Amniotic epithelial cell (primary cell): ENCODE measurements at regions not wholly inside any gene's neighbourhood (a gene's known extent, or its start where the extent isn't known, plus 50 kb on each side); places are given as distances from the start of the nearest gene placed in this dataset.

Experiments
- DNase-seq: peaks from one replicate; pipeline ENCODE4 v3.0.0-alpha.2; 2010; ENCODE audit warnings: low read depth

DNA sequence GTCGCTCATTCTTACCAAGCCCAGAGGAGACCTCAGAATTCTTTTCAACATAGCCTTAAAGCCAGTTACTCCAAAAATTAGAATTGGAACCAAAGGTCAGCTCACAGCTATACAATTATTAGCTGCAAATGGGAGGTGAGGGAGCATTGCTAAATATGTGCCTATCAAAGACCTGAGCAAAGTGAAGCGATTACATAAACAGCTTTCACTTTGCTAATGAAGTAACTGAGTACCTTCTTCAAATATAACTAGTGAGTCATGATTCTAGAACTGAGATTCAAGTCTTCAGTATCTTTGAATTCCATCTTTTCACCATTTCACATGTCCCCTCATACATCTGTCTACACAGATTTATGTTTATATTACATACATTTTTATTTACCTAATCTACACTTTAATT, 122.6 kb downstream of the P2RY1 start:
- DNase-seq: no peak

GRCh38 chr3:152959307-152959706, 124.4 kb downstream of the P2RY1 start:
- no peak for DNase-seq

- DNase-seq: peak; percentile 12
Observed at GRCh38 chr3:152960684-152961083, 125.8 kb downstream of the P2RY1 start.

GRCh38 chr3:152961323-152961722, 126.4 kb downstream of the P2RY1 start:
- DNase-seq: no peak

GRCh38 chr3:152964911-152965609, 130.1 kb downstream of the P2RY1 start:
- DNase-seq: no peak

- peak; percentile 5 for DNase-seq
Observed at GRCh38 chr3:152968388-152969024, 133.6 kb downstream of the P2RY1 start.

DNA sequence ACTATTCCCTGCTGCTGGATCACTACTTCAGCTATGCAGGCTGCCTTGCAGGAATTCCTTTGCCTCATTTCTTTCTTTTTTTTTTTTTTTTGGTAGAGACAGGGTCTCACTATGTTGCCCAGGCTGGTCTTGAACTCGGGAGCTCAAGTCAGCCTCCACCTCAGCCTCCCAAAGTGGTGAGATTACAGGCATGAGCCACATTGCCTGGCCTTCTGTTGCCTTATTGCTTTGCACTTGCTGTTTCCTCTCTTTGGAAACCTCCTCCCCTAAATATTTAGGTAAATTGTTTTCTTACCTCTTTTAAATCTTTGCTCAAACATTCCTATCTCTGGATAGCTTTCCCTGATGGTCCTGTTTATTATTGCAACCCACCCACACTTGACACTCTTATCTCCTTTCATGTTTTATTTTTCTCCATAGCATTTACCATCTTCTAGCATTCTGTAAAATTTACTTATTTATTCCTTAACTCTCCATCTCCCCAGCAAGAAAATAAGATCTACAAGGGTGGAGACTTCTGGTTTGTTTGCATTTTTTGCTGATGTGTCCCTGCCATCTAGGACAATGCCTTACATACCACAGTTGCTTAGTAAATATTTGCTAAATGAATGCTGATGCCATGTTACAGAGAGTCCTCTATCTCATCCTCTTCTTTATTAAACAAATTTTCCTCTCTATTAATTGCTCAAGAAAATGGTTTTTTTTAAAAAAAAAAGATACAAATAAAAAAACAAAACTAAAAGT, 134.8 kb downstream of the P2RY1 start:
- peak; percentile 32 for DNase-seq

DNA sequence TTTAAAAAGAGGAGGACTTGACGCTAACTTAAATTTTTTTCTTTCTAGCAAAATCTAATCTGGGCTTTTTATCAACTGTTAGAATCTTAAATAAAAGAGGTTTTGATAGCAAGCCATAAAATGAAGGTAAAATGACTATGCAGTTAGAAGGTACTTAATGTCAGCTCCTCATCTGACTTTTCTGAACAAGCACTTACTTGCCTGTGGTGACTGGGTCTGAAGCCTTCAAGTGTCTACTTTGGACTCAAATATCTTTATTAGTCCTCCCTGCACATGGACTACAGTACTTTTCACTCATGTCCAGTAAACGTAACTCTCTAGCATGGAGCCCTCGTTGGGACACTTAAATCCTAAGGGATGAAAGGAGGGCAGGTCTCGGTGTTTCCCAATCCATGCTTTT, 135.9 kb downstream of the P2RY1 start:
- DNase-seq: no peak

- no peak for DNase-seq
Observed at GRCh38 chr3:152971880-152972279, 136.9 kb downstream of the P2RY1 start.

- no peak for DNase-seq
Observed at GRCh38 chr3:152973575-152973974, 138.6 kb downstream of the P2RY1 start.

DNA sequence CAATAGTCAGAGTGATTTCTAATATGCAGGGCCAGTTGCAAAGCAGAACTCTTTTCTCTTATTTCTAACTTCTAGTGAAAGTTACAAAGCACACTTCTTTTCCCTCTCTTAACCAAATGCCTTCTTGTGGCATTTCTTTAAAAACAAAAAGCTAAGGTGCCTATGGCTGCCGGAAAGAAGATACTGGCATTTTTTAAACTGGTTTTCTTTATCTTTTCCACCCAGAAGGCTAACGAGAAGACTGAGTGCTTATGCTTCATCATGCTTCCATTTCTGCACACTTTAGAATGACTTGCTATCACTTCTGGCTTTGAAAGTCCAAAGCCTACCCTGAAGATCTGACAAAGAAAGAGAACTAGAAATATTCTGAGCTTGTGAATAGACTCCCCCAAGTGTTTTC, 141.3 kb downstream of the P2RY1 start:
- DNase-seq: no peak

GRCh38 chr3:152977366-152977765, 142.4 kb downstream of the P2RY1 start:
- no peak for DNase-seq

DNA sequence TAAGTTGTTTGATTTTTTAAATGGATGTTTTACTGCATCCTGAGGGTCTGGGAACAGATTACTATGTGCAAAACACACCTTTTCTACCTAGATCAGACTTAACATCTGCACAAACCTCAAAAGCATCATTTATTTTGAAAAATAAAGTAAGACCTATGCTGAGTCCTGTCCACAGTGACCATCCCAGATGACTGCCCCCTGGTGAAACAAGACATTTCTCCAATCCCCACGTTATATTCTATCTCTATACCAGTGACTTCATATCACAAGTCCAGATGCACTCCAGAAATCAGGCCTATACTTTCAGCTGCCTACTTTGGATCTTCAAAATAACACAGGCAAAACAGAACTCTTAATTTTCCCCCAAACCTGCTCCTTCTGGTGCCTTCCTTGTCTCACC, 143.2 kb downstream of the P2RY1 start:
- no peak for DNase-seq

GRCh38 chr3:152997526-152997925, 162.6 kb downstream of the P2RY1 start:
- no peak for DNase-seq

DNA sequence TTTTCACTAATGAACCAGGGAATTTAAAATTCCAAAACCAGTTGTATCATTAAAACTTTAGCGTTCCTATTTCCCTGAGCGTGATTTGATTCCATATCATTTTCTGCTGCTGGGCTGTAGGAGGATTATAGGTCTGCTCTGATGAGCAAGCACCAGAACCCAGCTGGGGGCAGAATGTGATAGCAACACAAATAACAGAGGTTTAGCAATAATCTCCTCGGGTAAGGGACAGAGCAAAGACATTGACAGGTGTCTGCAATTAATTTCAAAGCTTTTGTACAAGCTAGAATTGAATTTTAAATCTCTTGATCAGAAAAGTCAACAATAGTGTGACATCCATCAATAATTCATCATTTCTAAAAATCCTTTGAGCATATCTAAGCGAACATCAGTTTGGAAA, 163.4 kb upstream of the RAP2B start:
- DNase-seq: no peak

DNA sequence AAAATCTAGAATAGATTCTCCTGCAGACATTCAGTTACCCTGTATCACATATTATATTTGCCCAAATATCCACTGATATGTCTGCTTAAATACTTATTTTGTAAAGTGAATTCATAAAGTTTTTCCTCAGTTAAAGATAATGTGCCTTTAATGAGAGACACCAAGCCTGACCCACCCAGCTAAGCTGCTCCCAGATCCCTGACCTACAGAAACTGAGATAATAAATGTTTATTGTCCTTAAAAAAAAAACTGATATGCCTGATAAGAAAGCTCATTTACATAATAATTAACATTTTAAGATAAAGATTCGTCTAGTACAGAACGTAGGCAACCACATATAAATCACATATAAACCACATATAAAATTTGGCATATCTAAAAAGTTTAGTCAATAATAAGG, 161.7 kb upstream of the RAP2B start:
- DNase-seq: no peak

GRCh38 chr3:153001210-153002078, 160.6 kb upstream of the RAP2B start:
- no peak for DNase-seq

GRCh38 chr3:153003441-153003840, 158.6 kb upstream of the RAP2B start:
- DNase-seq: no peak

- DNase-seq: no peak
Observed at GRCh38 chr3:153003862-153004261, 158.2 kb upstream of the RAP2B start.

GRCh38 chr3:153008226-153008625, 153.8 kb upstream of the RAP2B start:
- DNase-seq: no peak

DNA sequence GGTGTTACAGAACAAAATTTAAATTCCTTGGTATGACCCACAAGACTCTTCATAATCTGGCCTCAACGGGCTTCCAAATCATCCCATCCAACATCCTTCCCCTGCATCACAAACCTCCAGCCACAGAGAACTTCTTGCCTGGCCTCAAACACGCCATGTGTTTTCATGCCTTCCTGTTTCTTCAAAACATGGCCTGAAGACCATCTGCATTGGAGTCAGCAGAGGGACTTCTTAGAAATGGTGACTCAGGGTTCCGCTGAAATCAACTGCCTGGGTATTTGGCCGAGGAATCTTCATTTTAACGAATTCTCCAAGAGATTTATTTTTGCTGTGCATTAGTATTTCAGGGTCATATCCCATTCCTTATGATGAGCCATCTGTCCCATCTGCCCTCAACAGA, 138.1 kb upstream of the RAP2B start:
- DNase-seq: no peak

GRCh38 chr3:153026026-153026425, 136.0 kb upstream of the RAP2B start:
- DNase-seq: peak; percentile 45
